ENCODE measurements at regions not wholly inside any gene's neighbourhood (a gene's known extent, or its start where the extent isn't known, plus 50 kb on each side); places are given as distances from the start of the nearest gene placed in this dataset.

DNA sequence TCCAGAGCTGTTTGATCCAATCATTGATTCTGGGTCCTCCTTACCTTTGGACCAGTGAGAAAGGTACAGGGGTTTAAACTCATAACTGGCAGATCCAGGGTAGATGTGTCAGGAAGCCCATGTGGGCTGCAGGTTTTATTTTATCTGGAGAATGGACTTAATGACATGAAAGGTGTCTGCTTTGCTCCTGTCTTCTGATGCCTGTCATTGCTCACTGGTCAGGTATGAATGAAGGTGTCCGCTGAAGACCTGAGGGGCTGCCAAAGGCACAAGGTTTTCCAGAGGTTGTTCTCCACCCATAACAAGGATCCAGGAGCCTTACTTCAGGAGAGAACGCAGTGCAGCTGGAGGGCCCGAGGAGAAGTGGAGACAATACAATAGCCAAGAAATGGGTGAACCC, 74.2 kb downstream of the CHRNA1 start:
- TF ChIP-seq, protein P1, sequence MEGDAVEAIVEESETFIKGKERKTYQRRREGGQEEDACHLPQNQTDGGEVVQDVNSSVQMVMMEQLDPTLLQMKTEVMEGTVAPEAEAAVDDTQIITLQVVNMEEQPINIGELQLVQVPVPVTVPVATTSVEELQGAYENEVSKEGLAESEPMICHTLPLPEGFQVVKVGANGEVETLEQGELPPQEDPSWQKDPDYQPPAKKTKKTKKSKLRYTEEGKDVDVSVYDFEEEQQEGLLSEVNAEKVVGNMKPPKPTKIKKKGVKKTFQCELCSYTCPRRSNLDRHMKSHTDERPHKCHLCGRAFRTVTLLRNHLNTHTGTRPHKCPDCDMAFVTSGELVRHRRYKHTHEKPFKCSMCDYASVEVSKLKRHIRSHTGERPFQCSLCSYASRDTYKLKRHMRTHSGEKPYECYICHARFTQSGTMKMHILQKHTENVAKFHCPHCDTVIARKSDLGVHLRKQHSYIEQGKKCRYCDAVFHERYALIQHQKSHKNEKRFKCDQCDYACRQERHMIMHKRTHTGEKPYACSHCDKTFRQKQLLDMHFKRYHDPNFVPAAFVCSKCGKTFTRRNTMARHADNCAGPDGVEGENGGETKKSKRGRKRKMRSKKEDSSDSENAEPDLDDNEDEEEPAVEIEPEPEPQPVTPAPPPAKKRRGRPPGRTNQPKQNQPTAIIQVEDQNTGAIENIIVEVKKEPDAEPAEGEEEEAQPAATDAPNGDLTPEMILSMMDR (conservative IDR thresholded peaks at IDR 0.05) = no peak
- no peak for TF ChIP-seq EZH2 (IDR thresholded peaks at IDR 0.05; ENCODE audit: low read depth)

Measured in PC-9 (cell line).